Stimulated activated CD8-positive, alpha-beta memory T cell treated with anti-CD3 and anti-CD28 coated beads, Interleukin-2, amount 100 ng/mL, for 48 hours (primary cell): ENCODE measurements at regions not wholly inside any gene's neighbourhood (a gene's known extent, or its start where the extent isn't known, plus 50 kb on each side); places are given as distances from the start of the nearest gene placed in this dataset.

ENCODE experiments used
- DNase-seq, 2 donors: peaks; one replicate each; pipeline ENCODE4 v3.0.0-alpha.2; 2020; ENCODE audit warnings: low read depth in 2 of 2

DNA sequence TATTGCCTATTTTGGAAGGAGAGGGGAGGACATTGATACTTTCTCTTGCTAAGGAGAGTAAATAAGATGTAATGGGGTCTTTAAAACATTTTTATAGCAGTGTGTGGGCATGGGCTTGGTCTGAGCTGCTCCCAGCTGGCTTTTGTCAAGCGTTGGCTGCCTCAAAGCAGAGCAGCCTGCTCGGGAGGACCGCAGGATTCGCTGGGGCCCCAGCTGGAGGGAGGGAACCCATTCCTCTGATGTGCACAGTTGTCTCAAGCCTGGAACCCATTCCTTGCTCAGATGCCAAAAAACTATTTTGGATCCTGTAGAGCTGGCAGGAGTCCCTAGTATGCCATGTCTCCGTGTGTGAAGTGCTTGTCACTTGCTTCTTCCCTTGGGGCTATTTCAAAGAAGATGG is 59.4 kb upstream of the RMDN2 start:
- DNase-seq, result no peak

DNA sequence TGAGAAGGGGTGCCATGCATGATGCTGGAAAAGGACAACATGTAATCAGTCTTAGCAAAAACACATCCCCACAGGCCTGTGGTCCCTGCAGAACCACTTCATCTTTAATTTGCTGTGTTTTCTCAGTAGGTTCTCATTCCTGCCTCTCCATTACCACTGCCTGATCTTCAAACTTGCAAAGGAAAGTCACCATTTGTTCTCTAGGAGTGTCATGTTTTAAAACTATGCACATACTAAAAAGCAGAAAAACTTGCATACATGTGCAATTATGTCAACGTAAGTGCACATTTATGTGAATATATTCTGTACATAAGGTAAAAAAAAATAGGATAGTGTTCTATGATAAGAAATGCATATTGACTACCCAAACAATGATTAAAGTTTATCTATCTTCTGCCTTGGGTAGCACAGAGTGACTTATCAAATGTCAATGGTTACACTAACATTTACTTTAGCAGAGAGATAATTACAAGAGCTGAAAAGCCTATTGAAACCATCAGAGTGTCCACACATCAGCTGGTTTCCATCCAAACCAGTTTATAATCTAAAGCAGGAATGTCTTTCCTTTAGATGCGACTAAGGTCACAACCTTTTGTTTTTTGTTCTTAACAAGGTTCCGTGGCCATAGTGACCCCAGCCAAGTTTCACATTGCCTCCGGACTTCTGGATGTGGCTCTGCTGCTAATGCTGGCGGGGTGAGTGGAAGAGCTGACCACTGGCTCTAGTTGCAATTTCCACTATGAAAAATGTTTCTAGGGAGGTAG is 58.7 kb upstream of the RMDN2 start:
- no peak for DNase-seq

DNA sequence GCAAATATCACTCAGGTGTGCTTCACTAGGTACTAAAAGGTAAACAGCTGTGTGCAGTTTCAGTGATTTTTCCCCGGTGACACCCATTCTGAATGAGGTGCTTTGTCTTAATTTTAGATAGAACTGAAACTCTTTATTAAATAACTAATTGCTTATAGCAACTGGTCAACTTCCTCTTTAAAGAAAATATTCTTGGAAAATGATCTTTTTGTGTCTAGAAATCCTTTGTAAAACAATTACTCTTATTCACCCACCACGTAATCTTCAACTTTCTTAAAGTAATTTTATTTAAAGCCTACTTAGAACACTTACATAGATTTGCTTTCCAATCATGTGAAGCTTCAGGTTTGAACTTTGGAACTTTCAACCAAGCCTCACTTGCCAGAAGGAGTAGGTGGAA is 57.9 kb upstream of the RMDN2 start:
- no peak for DNase-seq

DNA sequence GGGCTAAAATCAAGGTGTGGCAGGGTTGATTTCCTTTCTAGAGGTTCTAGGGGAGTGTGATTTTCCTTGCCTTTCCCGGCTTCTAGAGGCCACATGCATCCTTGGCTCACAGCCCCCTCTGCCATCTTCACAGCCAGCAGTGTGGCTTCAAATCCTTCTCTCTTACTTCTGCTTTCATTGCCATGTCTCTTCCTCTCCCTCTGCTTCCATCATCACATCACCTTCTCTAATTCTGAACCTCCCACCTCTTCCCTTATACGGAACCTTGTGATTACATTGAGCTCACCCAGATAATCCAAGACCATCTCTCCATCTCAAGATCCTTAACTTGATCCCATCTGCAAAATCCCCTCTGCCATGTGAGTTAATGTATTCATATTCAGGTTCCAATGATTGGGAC is 56.2 kb upstream of the RMDN2 start:
- DNase-seq, result no peak

DNA sequence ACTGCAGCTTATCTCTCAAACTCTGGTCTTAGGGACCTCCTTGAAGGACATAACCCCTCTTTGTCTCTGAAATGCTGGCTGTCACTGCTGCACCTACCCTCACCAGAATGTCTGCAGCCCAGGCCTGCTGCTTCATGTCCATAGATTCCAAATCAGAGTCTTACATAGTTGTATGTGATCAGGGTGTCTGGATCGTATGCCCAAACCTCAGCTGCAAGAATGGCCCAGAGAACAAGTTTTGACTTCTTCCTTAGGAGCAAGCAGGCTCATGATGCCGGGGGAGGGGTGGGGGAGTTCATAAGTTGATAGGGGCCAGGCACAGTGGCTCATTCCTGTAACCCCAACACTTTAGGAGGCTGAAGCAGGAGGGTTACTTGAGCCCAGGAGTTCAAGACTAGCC is 55.8 kb upstream of the RMDN2 start:
- DNase-seq, result no peak

DNA sequence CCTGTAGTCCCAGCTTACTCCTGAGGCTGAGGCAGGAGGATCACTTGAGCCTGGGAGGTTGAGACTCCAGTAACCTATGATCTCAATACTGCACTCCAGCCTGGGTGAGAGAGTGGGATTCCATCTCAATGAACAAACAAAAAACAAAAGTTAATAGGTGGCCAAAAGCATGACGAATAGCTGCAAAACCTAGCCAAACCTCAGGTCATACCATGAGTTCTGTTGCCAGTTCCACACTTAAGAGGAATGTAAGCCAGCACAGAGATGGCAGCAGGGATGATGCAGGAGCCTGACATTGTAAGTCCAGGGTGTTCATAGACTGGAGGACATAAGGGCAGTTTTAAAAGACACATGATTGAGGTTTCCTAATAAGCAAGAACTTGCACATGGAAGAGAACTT is 55.3 kb upstream of the RMDN2 start:
- no peak for DNase-seq

DNA sequence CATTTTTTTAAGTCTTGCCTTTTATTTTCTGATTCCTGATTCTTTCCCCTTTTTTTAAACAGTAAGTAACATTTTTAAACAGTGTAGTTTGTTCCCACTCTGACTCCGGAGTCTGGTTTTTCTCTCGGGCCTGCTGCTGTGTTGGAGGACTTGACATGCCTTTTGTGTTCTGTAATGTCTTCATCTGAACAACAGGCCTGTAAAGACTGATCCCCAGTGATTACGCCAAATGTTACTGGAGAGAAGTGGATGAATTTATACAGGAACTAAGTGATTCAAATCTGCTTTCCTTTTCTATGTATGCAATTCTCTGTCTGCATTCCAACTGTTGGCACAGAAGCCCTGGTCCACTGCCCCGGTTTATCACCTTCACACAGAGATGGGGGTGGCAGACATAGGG is 54.3 kb upstream of the RMDN2 start:
- DNase-seq, result no peak

DNA sequence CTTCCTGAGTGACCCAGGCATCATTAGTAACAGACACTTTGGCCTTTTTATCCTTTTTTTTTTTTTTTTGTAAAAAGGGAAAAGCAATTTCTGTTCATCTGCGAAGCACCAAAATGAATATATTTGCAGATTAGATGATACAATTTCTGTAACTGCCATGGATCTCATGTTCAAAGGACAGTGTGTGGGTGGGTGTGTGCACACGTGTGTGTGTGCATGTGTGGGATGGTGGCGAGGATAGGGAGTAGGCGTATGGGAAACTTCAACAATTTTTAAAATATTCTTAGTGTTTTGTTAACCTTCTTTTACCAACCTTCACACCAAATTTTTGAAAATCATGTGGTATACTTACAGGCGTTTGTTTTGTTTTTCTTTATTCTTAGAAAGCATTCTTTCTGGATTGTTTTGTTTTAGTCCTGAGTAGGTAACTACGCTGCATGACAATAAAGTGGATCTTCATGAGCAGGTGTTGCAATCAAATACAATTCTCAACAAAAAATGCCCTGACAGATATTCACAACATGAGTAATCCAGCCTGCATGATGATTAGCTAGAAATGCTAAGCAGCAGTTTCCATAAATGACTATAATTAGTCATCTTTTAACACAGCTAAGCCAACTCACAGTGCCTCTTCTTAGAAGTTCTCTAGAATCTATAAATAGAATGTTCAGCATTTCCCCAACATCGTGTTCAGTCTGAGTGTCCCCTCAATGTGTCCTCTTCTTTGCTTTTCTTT is 53.5 kb upstream of the RMDN2 start:
- no peak for DNase-seq

DNA sequence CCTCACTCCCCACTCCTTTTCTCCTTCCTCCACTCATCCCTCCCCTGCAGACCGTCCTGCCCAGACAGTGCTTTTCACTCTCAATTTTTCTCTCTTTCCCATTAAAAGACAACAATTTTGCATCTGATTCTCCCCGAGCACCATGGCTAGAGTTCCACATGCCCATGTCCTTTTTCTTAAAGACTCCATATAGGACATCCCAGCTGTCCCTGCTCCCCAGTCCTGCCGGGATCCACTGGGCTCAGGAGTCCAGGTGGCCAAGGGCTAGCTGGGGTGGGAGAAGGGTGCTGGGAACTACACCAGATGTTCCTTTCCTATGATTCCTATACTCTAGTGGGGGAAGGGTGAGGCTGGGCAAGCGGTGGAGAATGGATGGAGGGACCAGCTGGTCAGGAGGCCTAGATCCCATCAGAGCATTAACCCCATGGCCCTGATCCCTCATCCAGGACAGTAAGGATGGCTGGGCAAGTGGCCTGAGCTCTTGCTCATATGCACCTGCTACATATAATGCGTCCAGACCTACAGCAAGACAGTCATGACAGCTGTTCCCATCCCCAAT is 52.8 kb upstream of the RMDN2 start:
- no peak for DNase-seq

DNA sequence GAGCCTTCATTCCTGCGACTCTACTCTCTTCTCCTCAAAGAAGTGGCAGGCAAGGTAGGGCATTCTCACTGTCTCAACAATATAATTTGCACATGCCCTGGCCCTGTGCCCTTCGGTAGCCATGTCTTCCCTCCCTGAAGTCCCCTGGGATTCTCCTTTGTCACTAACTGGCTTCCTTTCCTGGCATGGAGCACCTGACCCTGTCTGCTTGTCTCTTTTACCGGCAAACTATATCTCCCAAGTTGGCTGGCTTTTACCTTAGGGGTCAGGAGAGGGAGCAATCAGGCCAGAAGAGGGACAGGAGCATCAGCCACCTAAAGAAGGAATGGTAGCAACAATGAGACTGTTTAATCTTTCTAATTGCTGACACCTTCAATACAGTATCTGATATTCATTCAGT is 51.9 kb upstream of the RMDN2 start:
- no peak for DNase-seq

DNA sequence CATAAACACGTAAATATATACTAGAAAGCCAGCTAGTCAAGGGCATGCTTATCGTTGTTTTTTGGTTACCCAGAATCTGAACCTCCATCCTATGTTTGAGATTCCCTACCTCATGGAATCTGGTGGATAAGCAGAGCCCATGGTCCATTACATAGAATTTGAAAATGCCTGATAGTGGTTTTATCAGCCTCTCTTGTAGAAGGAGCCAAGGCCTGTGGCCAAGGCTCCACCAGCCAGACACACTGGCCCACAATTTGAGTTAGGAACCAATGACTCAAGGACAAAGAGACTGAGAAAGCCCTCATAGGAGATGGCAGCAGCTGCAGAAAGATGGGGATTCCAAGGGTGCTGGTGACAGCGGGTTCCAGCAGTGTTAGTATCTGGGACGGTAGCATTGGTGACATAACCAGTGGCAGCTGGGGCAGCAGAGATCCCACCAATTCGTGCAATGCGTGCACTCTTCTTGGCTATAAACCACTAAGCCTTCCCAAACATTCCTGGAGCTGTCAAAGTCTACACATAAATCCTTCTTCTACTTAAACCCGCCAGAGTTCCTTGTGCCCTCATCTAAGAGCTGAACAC is 51.2 kb upstream of the RMDN2 start:
- no peak for DNase-seq

DNA sequence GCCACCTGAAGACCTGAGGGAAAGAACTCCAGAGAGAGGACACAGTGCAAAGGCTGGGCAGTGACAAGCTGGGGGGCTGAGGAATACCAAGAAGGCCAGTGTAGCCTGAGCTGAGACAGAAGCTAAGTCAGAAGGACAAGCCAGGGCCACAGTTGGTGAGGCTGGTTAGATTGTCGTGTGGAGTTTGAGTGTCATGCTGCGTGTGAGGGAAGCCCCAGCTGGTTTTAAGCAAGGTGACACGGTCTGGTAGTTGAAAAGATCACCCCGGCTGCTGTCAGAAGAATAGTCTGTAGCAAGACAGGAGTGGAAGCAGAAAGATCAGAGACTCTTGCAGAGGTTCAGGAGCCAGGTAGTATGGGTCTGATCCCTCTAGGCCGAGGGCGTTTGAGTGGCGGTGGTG is 50.6 kb upstream of the RMDN2 start:
- no peak for DNase-seq
